Testis (tissue), 2 donors: ENCODE measurements at regions not wholly inside any gene's neighbourhood (a gene's known extent, or its start where the extent isn't known, plus 50 kb on each side); places are given as distances from the start of the nearest gene placed in this dataset.

Source experiments
- CTCF ChIP-seq, 3 experiments: fragments of 450-650 bp in 2 of 3; fragments of 200-600 bp in 1 of 3; sonication (generic) in 1 of 3; IDR thresholded peaks; one replicate each; pipeline ENCODE4 v1.5.1; 2016 to 2019; ENCODE audit warnings: antibody characterized with exemption in 3 of 3, mild to moderate bottlenecking in 2 of 3, moderate library complexity in 1 of 3
- POLR2A ChIP-seq: fragments of 450-650 bp; IDR thresholded peaks from one replicate; pipeline ENCODE4 v1.6.1; 2017; ENCODE audit warnings: antibody characterized with exemption, mild to moderate bottlenecking, moderate library complexity

GRCh38 chr11:57047610-57048009 lies 58.9 kb downstream of the OR5AK2 start:
- TF ChIP-seq CTCF (IDR thresholded peaks at IDR 0.05) (no peak), POLR2A (no peak)
